Right atrium auricular region (tissue), 2 donors: ENCODE measurements at regions not wholly inside any gene's neighbourhood (a gene's known extent, or its start where the extent isn't known, plus 50 kb on each side); places are given as distances from the start of the nearest gene placed in this dataset.

ENCODE experiments used
- DNase-seq: peaks from one replicate; pipeline ENCODE4 v3.0.0-alpha.2; 2019; ENCODE audit warnings: low spot score
- H3K27ac ChIP-seq, 2 donors: fragments of 200-600 bp; sonication (generic); 1 replicate in 1 of 2; 2 replicates in 1 of 2; pipeline ENCODE4 v1.5.1; 2016 to 2019
- H3K27me3 ChIP-seq, 2 donors: fragments of 200-600 bp; sonication (generic); one replicate each; pipeline versions ENCODE4 v1.5.1 to v1.6.0; 2017 to 2019
- H3K36me3 ChIP-seq: fragments of 200-600 bp; sonication (generic); one replicate; pipeline ENCODE4 v1.5.1; 2016
- H3K4me1 ChIP-seq, 2 donors: fragments of 200-600 bp; sonication (generic); one replicate each; pipeline versions ENCODE4 v1.5.1 to v1.6.0; 2017 to 2019
- H3K4me3 ChIP-seq, 2 donors: fragments of 200-600 bp; sonication (generic); 1 replicate in 1 of 2; 2 replicates in 1 of 2; pipeline ENCODE4 v1.5.1; 2017 to 2019; ENCODE audit warnings: mild to moderate bottlenecking in 1 of 2, moderate library complexity in 1 of 2
- H3K9me3 ChIP-seq, 2 donors: fragments of 200-600 bp; sonication (generic); one replicate each; pipeline ENCODE4 v1.5.1; 2019
- TF ChIP-seq, protein P1 (sequence below), 2 donors: fragments of 200-600 bp; sonication (generic); IDR thresholded peaks; one replicate each; pipeline ENCODE4 v1.5.1; 2019; ENCODE audit warnings: antibody characterized with exemption in 2 of 2

DNA sequence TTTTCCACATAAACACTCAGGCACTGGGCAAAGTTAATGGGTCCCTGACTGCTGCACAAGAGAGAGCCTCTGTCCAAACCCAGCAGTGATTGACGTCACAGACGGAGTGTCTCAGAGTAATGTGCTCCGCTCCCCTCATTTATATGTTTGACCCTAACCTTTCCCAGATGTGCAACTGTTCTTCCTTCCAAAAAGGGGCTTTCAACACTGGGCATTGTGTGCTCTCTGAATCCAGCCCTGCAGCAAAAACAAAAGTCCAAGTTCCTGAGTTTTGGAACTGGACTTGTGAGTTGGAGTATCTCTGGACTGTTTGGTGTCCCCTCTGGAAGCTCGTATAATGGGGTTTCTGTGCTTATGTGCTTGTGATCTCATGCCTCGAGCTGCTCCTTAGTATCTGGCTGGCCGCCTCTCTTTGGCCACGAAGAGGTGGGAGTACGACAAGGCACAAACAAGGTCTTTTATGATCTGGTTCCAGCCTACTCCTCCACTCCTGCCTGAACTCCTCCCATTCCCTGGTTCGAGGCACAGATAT, 76.4 kb upstream of the SMIM36 start:
- H3K27ac ChIP-seq: peak overlapping the region; percentile 23 to 63
- DNase-seq: peak; percentile 74
- H3K4me3 ChIP-seq: no peak overlapping the region
- H3K4me1 ChIP-seq: peaks cover 0 to 10% of the 10 kb centered on the region in 2 donors
- H3K9me3 ChIP-seq: no peaks in the 10 kb centered on the region
- TF ChIP-seq, protein P1, sequence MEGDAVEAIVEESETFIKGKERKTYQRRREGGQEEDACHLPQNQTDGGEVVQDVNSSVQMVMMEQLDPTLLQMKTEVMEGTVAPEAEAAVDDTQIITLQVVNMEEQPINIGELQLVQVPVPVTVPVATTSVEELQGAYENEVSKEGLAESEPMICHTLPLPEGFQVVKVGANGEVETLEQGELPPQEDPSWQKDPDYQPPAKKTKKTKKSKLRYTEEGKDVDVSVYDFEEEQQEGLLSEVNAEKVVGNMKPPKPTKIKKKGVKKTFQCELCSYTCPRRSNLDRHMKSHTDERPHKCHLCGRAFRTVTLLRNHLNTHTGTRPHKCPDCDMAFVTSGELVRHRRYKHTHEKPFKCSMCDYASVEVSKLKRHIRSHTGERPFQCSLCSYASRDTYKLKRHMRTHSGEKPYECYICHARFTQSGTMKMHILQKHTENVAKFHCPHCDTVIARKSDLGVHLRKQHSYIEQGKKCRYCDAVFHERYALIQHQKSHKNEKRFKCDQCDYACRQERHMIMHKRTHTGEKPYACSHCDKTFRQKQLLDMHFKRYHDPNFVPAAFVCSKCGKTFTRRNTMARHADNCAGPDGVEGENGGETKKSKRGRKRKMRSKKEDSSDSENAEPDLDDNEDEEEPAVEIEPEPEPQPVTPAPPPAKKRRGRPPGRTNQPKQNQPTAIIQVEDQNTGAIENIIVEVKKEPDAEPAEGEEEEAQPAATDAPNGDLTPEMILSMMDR (IDR thresholded peaks at IDR 0.05): no peak
- H3K27me3 ChIP-seq: no peaks in the 10 kb centered on the region
- H3K36me3 ChIP-seq: no peaks in the 10 kb centered on the region

DNA sequence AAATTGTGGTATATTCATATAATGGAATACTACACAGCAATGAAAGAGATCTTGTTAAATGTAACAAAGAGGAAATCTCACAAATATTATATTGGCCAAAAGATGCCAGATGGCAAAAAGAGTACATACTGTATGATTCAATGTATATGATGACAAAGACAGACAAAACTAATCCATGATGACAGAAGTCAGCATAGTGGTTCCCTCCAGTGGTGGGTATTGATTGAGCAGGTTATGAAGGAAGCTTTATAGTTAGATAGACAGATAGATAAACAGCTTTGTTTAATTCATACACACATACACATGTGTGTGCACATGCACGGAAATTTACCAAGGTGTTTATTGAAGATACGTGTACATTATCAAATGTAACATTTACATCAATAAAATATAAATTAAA, 74.4 kb upstream of the SMIM36 start:
- TF ChIP-seq, protein P1 (IDR thresholded peaks at IDR 0.05): no peak
- Histone ChIP-seq H3K36me3 (no peaks in the 10 kb centered on the region), H3K9me3 (no peaks in the 10 kb centered on the region), H3K4me1 (peaks cover 0 to 10% of the 10 kb centered on the region in 2 donors), H3K4me3 (no peak overlapping the region), H3K27me3 (no peaks in the 10 kb centered on the region), H3K27ac (no peak overlapping the region)
- no peak for DNase-seq

DNA sequence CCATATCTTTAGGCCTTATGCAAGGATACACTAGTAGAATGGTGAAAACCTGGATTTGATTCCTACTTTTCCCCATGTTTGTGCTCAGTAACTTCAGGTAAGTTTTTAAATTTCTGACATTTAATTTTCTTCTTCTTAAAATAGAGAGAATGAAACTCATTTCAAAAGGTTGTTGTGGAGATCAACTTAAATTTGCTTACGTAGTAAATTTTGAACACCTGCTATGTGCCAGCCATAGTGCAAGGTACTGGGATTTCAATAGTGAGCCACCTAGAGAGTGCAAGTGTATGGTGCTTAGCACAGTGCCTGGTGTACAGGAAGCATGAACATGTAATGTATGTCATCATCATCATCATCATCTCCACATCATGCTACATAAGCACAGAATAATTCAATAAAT, 73.6 kb upstream of the SMIM36 start:
- Histone ChIP-seq H3K4me3 (no peak overlapping the region), H3K27ac (no peak overlapping the region), H3K27me3 (no peaks in the 10 kb centered on the region), H3K9me3 (no peaks in the 10 kb centered on the region), H3K36me3 (no peaks in the 10 kb centered on the region), H3K4me1 (peaks cover 0 to 10% of the 10 kb centered on the region in 2 donors)
- no peak for DNase-seq
- TF ChIP-seq, protein P1 (IDR thresholded peaks at IDR 0.05): no peak

DNA sequence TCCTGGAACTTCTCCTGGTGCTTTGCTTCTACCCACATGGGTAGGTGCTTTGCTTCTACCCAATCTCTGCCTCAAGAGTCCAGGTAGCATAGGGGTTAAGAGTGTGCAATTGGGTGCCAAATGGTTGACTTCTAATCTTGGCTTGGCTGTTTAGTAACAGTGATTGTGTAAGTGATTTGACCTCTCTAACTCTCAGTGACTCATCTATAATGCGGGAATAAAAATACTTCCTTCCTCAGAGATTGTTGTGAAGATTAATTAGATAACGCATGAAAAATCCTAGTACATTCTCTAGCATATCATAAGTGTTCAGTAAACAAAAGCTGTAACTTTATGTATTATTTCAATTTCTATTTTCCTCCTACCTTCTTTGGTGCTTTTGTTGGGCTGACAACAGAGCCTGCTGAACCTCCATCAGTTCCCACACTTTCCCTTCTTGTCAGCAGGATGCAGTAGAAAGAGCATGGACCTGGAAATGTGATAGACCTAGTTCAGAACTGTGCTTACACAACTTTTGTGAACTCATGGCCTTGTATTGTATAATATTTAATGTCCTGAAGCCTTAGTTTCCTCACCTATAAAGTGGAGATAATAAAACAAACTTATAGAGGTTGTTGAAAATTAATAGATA, 72.9 kb upstream of the SMIM36 start:
- Histone ChIP-seq H3K36me3 (no peaks in the 10 kb centered on the region), H3K4me1 (peaks cover 0 to 10% of the 10 kb centered on the region in 2 donors), H3K27ac (no peak overlapping the region), H3K9me3 (no peaks in the 10 kb centered on the region), H3K27me3 (no peaks in the 10 kb centered on the region), H3K4me3 (no peak overlapping the region)
- TF ChIP-seq, protein P1 (IDR thresholded peaks at IDR 0.05): no peak
- no peak for DNase-seq

DNA sequence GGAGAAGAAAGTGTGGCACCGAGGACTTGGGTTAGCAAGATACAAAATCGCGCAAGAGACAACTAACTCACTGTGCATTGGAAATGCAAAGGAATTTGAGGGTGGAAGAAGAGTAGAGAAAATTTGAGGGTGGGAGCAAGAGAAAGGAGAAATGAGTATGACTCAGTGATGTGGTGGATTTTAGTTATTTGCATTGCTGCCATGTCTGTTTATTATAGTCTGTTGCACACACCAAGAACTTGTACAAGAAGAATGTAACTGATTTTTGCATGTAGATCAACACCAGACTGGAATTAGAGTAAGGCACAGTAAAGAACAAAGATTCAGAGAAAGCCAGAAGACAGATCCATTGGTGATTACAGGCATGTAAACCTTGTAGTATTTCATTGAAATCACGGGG, 71.6 kb upstream of the SMIM36 start:
- TF ChIP-seq, protein P1 (IDR thresholded peaks at IDR 0.05): no peak
- H3K27me3 ChIP-seq: no peaks in the 10 kb centered on the region
- peaks cover 0 to 10% of the 10 kb centered on the region in 2 donors for H3K4me1 ChIP-seq
- no peaks in the 10 kb centered on the region for H3K9me3 ChIP-seq
- H3K36me3 ChIP-seq: no peaks in the 10 kb centered on the region
- H3K4me3 ChIP-seq: no peak overlapping the region
- H3K27ac ChIP-seq: no peak overlapping the region
- DNase-seq: no peak
